RWPE2 (cell line): ENCODE measurements at regions not wholly inside any gene's neighbourhood (a gene's known extent, or its start where the extent isn't known, plus 50 kb on each side); places are given as distances from the start of the nearest gene placed in this dataset.

Experiments used
- ATAC-seq: fragments of 200-7000 bp; cut with Tn5 transposase; 3 replicates; pipeline ENCODE4 v1.9.1; 2021; ENCODE audit warnings: low read depth
- DNase-seq: peaks from one replicate; pipeline ENCODE4 v3.0.0-alpha.2; 2020; ENCODE audit warnings: low spot score
- H3K27ac ChIP-seq: fragments of 450-650 bp; 2 replicates; pipeline ENCODE4 v1.5.1; 2017; ENCODE audit warnings: mild to moderate bottlenecking; ENCODE audit not compliant: poor library complexity, severe bottlenecking
- H3K27me3 ChIP-seq: fragments of 250-450 bp; sonication (Bioruptor Pico); 2 replicates; pipeline ENCODE4 v1.5.1; 2021; ENCODE audit warnings: mild to moderate bottlenecking, moderate library complexity; ENCODE audit not compliant: insufficient read depth, poor library complexity, severe bottlenecking
- H3K36me3 ChIP-seq: fragments of 250-450 bp; sonication (Bioruptor Pico); 2 replicates; pipeline ENCODE4 v1.5.1; 2020; ENCODE audit warnings: low read depth, mild to moderate bottlenecking, moderate library complexity
- H3K4me1 ChIP-seq: fragments of 250-450 bp; sonication (Bioruptor Pico); 2 replicates; pipeline ENCODE4 v1.5.1; 2021; ENCODE audit warnings: mild to moderate bottlenecking, moderate library complexity; ENCODE audit not compliant: insufficient read depth, poor library complexity, severe bottlenecking
- H3K4me3 ChIP-seq: fragments of 250-450 bp; sonication (Bioruptor Pico); 2 replicates; pipeline ENCODE4 v1.5.1; 2021; ENCODE audit warnings: mild to moderate bottlenecking, moderate library complexity; ENCODE audit not compliant: severe bottlenecking
- H3K9me3 ChIP-seq: fragments of 250-450 bp; sonication (Bioruptor Pico); 2 replicates; pipeline ENCODE4 v1.5.1; 2021; ENCODE audit warnings: mild to moderate bottlenecking, moderate library complexity; ENCODE audit not compliant: severe bottlenecking
- CTCF ChIP-seq: fragments of 450-650 bp; IDR thresholded peaks from one replicate; pipeline ENCODE4 v1.5.1; 2017; ENCODE audit warnings: mild to moderate bottlenecking, moderate library complexity; ENCODE audit not compliant: poor library complexity, severe bottlenecking

- H3K27me3 ChIP-seq, result peaks cover 13% of the 10 kb centered on the region
- DNase-seq (no peak), ATAC-seq (no peak)
- H3K4me1 ChIP-seq, result no peaks in the 10 kb centered on the region
- H3K27ac ChIP-seq, result no peak overlapping the region
- no peak overlapping the region for H3K4me3 ChIP-seq
- no peaks in the 10 kb centered on the region for H3K36me3 ChIP-seq
- H3K9me3 ChIP-seq, result no peaks in the 10 kb centered on the region
- TF ChIP-seq CTCF, result no peak
Observed at GRCh38 chr14:38762845-38763244, 340.2 kb downstream of the SEC23A start.

- H3K4me3 ChIP-seq, result no peak overlapping the region
- H3K4me1 ChIP-seq, result no peaks in the 10 kb centered on the region
- no peaks in the 10 kb centered on the region for H3K9me3 ChIP-seq
- DNase-seq, result no peak
- ATAC-seq, result no peak
- TF ChIP-seq CTCF, result no peak
- peaks cover 13% of the 10 kb centered on the region for H3K27me3 ChIP-seq
- no peak overlapping the region for H3K27ac ChIP-seq
- no peaks in the 10 kb centered on the region for H3K36me3 ChIP-seq
Observed at GRCh38 chr14:38762426-38762825, 340.6 kb downstream of the SEC23A start.

GRCh38 chr14:38761033-38761432, 342.0 kb downstream of the SEC23A start:
- Histone ChIP-seq H3K27me3 (peaks cover 13% of the 10 kb centered on the region), H3K4me1 (no peaks in the 10 kb centered on the region), H3K36me3 (no peaks in the 10 kb centered on the region), H3K9me3 (no peaks in the 10 kb centered on the region), H3K4me3 (no peak overlapping the region), H3K27ac (no peak overlapping the region)
- no peak for TF ChIP-seq CTCF
- DNase-seq (no peak), ATAC-seq (no peak)

GRCh38 chr14:38758661-38759060, 344.4 kb downstream of the SEC23A start:
- no peaks in the 10 kb centered on the region for H3K36me3 ChIP-seq
- H3K9me3 ChIP-seq, result no peaks in the 10 kb centered on the region
- TF ChIP-seq CTCF, result no peak
- H3K4me1 ChIP-seq, result no peaks in the 10 kb centered on the region
- H3K27me3 ChIP-seq, result peaks cover 16% of the 10 kb centered on the region
- ATAC-seq, result no peak
- no peak overlapping the region for H3K4me3 ChIP-seq
- no peak for DNase-seq
- no peak overlapping the region for H3K27ac ChIP-seq

- no peak for TF ChIP-seq CTCF
- ATAC-seq (no peak; the same call in 2 of the 3 replicates), DNase-seq (no peak)
- H3K4me3 ChIP-seq, result no peak overlapping the region
- no peaks in the 10 kb centered on the region for H3K36me3 ChIP-seq
- peaks cover 6% of the 10 kb centered on the region for H3K27me3 ChIP-seq
- no peaks in the 10 kb centered on the region for H3K9me3 ChIP-seq
- H3K27ac ChIP-seq, result no peak overlapping the region
- H3K4me1 ChIP-seq, result no peaks in the 10 kb centered on the region
Observed at GRCh38 chr14:38755036-38755435, 348.0 kb downstream of the SEC23A start.
